SIG-M5 treated with dmso at 0.1 percent for 504 hours (cell line): ENCODE measurements at regions not wholly inside any gene's neighbourhood (a gene's known extent, or its start where the extent isn't known, plus 50 kb on each side); places are given as distances from the start of the nearest gene placed in this dataset.
A peak's percentile ranks its signal among the peaks of the same experiment; 100 is the strongest.

Source experiments
- DNase-seq: peaks from one replicate; lab custom pipeline; 2025; ENCODE audit not compliant: unreplicated experiment; lab: John Stamatoyannopoulos, UW

DNA sequence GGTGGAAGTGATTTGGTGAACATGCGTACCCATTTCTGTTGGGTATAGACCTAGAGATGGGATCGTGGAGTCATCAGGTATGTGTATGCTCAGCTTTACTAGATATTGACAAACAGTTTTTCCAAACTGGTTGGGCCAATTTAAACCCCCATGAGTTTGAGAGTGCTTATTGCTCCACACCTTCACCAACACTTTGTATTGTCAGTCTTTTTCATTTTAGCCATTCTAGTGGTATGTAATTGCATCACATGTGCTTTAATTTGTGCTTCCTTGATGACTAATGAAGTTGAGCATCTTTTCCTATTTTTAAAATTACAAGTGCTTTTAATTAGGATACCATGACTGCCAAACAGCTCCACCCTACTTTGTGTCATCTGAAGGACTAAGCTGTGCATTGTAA, 158.9 kb upstream of the AKIRIN2 start:
- DNase-seq, result no peak

DNA sequence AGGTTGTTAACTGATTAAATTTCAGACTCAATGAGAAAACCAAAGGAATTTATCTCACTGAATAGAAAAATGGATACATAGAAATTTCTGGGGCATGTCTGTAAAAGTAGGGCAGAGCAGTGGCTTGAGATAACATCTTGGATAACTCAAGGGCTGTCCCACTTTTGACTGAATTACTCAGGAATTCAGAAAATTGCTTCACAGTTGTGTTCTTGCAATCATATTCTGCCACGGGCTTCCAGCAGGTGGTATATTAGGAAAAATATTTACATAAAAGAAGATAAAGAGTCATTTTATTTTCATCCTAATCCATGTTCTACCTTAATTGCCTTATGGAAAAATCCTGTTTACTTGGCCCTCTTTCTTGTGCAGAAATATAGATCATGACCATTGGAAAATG, 156.4 kb upstream of the AKIRIN2 start:
- DNase-seq, result no peak

DNA sequence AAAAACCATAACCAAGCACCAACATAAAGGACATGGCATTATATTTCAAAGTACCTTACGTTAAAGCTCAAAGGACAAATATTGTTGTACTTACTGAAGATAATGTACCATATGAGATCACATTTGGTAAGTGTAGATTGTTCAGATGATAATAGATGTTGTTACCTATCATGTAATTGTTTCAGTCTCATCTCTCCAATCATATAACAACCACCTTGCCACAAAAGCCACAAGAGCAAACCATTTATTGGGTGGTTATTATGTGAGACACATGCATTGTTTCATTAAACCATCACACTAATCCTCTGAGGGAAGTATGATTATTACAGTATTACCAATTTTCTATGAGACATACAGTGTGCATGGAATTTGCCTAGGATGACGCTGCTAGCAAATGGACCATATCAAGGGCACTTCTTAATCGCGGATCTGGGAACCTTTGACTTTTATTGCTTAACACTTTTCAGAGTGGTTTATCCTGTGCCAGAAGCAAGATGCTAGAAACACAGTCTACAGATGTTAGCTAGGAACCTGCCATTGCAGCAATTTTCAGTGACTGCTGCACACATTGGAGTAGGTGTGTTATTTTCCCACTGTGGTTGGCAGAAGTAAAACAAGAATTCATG, 149.8 kb upstream of the AKIRIN2 start:
- DNase-seq, result no peak

DNA sequence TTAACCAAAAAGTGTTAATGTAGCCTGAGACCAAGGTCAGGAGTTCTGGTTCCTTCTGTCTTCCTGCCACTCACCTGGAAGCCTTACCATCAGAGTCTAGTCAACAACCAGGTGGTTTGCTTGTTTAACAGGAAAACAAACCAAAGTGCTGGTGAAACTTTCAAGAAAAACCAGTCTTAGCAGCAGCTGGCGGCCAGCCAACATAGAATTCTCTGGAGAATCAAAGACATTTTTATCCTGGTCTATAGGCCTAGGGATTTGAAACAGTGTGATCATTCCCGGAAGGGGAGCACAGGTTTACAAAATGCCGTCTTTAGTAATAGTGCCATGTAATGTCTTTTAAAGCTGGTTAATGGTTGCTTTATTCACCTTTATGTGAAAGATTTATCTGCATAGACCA, 146.6 kb upstream of the AKIRIN2 start:
- DNase-seq, result peak; percentile 24

DNA sequence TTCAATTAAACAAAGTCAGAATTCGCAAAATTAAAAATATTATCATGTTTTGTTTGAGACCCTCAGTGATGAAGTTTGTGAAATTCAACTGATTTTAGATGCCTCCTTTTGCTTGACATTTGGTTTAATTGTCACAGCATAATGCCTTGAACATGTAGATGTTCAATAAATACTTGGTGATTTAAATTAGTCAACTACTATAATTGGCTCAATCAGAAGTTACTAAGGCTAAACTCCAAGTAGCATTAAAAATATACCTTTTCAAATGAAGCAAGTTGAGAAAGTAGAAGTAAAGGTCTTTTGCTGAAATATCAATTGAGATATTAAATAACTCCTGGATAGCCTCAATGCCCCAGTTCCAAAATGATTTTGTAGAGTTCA, 145.8 kb upstream of the AKIRIN2 start:
- DNase-seq, result no peak

DNA sequence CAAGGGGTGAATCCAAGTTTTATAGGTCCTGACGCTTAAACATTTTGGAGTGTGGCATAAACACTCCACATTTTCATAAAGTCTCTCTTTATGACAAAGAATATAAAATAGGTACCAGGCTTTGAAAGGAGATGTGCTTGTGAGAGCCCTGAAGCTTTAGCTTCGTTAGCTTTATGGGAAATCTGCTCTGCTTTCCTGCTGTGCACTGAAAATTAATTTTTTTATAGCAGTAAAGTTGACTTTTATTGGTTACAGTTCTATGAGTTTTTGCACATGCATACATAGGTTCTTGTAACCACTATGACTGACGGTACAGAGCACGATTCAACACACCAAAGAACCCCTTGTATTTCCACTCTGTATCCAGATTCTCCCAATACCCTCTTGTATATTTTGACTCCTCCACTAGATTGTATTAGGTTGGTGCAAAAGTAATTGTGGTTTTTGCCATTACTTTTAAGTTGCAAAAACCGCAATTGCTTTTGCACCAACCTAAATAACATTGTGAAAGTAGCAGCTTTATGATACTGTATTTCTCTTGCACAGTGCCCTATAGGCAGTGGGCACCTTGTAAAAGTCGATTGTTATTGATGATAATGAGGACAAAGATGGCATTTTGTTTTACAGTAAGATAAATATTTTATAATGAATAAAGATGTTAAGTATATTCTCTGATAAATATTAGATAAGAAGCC, 145.2 kb upstream of the AKIRIN2 start:
- no peak for DNase-seq

DNA sequence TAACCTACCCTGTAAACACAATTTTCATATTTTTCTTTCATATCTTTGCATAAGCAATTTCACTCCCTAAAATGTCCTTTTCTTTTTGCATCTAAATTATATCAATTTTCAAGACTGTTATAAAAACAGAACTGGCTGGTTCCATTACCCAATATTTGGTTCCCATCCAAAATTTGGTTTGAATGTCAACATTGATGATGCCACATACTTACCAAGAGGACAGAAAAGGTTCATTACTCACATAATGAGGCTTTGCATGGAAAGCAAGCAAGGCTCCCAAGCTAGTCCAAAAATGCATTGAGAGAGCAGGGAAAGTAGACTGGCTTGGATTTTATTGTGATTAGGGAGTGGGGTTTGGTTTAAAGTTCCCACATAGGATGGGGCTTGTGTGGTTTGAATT, 144.4 kb upstream of the AKIRIN2 start:
- no peak for DNase-seq

DNA sequence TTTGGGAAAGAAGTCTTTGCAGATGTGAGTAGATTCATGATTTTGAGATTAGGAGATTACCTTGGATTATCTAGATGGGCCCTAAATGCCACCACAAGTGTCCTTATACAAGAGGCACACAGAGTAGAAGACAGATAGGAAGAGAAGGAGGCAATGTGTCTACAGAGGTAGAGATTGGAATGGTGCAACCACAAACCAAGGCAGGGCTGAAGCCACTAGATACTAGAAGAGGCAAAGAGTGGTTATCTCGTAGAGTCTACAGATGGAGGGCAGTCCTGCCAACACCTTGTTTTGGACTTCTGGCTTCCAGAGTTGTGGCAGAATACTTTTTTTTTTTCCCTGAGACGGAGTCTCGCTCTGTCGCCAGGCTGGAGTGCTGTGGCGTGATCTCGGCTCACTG, 138.3 kb upstream of the AKIRIN2 start:
- DNase-seq, result no peak

DNA sequence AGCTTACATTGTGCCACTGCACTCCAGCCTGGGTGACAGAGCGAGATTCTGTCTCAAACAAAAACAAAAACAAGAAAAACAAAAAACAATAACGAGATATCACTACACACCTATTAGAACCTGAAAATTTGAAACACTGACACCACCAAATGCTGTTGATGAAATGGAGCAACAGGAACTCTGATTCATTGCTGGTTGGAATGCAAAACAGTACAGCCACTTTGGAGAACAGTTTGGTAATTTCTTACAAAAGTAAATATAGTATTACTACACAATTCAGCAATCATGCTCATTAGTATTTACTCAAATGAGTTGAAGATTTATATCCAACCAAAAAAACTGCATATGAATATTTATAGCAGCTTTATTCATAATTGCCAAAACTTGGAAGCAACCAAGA, 135.8 kb upstream of the AKIRIN2 start:
- DNase-seq, result no peak

DNA sequence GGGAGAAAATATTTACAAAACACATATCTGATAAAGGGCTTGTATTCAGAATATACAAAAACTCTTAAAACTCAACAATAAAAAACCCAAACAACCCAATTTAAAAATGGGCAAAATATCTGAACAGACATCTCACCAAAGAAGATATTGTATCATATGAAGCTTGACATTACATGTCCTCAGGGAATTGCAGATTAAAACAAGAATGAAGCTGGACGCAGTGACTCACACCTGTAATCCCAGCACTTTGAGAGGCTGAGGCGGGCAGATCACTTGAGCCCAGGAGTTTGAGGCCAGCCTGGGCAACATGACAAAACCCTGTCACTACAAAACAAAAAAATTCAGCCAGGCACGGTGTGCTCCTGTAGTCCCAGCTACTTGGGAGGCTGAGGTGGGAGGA, 135.4 kb upstream of the AKIRIN2 start:
- DNase-seq, result no peak

DNA sequence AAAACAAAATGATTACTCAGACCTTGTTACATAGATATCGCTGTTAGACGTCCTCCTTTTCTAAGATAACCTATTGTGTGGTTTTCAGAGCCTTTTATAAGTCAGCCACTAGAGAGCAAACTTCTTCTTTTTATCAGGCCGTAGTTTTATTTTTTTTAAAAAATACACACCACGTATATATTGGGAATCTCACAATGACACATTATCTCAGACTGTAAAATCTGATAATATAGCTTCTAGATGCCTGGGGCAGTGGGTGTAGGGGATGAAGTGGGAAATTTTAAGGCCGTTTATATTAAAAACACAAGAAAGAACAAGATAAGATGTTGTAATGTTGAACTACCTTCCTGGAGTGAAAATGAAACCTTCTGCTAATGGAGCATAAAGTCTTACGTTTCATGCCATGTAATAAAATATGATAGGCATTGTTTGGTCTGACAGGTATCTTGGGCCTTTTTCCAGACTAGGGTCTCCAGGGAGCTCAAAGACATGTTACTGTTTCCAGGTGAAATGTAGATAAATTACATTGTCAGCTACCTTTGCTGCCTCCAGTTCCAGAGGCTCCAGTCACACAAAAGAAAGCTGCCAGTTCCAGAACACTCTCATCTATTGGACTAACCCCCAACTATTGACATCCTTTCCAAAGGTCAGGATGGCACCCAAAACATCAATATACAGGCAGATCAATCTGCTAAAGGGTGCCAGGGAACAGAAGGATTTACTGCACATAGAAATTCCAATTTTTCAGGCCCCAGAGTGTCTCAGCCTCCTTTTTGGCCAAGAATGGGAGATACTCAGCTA, 130.2 kb upstream of the AKIRIN2 start:
- peak; percentile 62 for DNase-seq

DNA sequence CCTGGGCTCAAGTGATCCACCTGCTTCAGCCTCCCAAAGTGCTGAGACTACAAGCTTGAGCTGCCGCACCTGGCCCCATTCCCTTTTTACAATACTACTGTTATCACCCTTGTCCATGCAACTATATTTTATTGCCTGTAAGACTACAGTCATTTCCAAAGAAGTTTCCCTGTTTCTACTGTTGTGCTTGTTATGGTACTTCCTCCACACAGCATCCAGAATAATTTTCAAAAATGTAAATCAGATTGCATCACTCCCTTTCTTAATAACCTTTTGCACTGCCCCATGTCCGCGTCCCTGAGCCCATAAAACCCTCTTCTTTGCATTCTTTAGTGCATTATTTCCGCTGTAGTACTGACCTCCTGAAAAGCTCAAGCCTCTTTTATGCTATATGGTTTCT, 128.9 kb upstream of the AKIRIN2 start:
- peak; percentile 2 for DNase-seq

DNA sequence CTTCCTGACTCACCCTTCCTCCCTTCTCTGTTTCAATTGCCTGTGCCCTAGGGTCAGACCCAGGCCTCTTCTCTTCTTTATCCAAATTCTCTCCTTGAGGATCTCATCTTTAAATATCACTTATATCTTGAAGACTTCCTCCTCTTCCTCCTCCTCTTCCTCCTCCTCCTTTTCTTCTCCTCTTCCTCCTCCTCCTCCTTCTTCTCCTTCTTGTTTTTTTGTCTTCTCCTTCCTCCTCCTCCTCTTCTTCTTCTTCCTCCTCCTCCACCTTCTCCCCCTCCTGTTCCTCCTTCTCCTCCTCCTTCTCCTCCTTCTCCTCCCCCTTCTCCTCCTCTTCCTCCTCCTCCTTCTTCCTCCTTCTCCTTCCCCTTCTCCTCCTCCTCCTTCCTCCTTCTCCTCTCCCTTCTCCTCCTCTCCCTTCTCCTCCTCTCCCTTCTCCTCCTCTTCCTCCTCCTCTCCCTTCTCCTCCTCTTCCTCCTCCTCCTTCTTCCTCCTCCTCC, 127.6 kb upstream of the AKIRIN2 start:
- no peak for DNase-seq

DNA sequence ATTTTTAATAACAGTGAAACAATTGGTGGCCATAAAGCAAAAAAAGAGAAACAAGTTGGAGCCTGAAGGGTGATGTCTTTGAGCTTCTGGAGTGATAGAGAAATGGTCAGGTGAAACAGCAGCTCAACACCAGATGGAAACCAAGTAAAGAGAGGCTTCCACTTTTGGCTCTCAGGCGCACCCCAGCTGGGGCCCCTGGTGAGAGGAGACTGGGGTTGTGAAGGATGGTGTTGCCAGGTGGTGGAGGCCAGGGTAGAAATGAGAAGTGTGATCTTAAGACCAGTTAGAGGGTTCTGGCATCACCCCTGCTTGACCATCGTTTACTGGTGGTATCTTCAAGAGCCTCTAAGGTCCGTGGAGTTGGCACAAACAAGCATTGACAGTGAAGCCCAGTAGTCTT, 126.0 kb upstream of the AKIRIN2 start:
- no peak for DNase-seq

DNA sequence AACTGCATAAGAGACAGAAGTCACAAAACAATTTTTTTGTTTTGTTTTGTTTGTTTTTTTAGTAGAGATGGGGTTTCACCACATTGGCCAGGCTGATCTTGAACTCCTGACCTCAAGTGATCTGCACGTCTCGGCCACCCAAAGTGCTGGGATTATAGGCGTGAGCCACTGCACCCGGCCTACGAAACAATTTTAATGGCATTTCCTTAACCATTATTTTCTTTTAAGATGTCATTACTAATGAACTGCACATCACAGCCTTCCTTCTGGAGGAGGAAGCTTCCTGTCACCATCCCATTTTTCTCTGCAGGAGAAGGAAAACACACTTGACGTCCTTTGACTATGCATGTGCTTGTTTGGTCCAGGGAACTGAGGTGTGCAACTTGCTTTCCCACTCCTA, 125.3 kb upstream of the AKIRIN2 start:
- no peak for DNase-seq

DNA sequence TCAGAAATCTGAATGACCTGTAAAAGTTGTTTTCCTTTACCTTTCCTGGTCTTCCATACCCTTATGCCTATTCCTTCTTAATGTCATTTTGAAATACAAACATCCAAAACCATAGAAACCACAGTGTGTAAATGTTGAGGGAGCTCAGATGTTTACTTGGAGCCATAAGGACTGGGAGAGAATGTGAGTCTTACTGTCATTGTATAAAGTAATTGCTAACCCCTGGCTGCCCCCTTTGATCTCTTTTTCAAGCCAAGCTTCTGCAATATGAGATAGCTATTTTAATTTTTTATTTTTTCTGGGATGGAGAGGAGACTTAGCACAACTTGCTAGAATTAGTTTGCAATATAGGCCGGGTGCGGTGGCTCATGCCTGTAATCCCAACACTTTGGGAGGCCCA, 124.4 kb upstream of the AKIRIN2 start:
- DNase-seq, result no peak

DNA sequence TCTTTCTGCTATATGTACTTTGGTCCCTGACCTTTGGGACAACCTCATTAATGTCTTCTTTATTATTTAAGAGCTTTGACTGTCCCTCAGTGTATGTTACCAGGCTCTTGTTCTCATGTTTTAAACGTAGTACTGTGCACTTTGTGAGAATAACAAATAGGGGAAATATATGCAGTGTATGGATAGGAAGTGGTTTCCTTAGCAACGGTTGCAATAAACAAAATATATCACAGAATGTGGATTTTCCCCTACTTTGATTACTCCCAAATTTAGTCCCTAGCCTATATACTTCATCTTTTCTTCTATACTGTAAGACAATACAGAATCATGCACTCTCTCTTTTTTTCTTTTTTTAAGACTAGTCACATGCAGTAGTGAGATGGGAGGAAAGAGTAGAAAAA, 123.8 kb upstream of the AKIRIN2 start:
- DNase-seq, result no peak

DNA sequence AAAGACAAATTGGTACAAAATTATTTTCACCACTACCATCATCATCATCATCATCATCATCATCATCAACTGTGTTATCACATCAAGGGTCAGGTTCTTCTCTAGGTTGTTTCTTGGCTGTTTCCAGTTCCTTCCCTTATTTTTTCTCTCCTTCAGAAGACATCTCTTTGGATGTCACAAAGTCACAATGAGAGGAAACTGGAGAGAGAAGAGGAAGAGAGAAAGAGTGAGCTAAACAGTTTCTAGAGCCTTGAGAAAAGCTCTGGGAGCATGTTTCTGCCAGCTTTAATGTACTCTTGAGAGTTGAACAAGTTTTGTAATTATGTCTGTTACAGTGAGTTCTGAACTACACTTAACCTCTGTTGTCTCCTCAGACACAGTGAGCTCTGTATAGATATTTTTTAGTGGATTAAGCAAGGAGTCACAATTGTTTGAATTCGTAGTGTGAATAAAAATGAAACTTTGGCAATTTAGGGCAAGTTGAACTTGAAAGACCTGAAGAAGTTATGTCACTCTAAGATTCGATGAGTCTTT, 123.0 kb upstream of the AKIRIN2 start:
- DNase-seq, result no peak

DNA sequence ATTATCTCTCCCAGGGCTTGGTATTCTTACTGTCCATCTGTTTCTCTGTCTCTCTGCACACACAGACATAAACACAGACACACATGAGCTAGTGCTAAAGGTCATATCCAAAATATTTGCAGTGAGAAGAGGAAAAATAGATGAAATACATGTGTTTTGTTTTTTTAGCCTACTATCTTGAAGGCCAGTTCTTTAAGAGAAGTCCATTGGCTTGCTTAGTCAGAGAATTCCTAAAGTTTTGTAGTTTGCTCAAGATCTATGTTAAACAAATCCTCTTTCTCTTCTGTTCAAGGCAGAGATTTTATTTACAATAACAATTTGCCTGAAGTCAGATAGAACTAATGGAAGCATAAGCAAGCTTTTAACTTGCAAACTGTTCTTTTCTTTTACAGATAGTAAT, 120.0 kb upstream of the AKIRIN2 start:
- DNase-seq, result no peak

DNA sequence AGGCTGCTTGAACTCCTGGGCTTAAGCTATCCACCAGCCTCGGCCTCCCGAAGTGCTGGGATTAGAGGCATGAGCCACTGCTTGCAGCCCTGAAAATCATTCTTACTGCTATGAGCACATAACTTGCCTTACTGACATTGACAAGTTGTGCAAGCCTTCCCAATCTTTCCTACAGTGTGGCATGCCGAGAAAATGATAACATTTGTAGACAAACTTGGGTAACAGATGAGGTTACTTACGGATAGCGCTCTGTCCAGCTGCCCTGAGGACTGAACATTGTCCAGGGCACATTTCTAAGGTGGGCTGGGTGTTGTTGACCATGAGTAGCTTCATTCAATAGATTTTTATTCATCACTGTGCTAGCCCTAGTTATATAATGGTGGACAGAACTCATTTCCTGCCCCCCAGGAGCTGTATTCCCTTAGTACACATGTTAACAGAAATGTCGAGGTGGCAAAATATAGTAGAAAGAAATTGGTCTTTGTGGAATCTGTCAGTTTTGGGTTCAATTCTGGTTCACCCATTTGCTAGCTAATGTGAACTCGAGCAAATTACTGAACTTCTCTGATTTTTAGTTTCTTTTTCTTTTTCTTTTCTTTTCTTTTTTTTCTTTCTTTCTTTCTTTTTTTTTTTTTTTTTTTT, 118.4 kb upstream of the AKIRIN2 start:
- no peak for DNase-seq

DNA sequence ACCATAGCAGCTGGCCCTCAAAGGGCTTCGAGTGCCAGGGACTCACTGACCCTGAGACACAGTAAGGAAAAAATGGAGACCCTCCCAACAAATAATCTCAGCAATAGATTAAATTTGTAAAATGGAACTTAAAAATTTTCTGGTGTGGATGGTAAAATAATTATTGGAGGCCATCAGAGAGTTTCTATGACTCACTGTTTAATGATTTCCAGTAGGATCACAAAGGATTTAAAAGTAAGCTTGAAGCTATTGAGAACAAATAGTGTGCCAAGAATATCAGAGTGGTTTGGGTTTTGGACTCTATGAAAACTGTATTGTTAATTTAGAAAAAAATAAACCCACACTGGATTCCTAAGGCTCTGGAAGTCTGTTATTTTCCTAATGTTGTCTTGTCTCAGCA, 115.2 kb upstream of the AKIRIN2 start:
- no peak for DNase-seq
